Loucy (cell line): ENCODE measurements at regions not wholly inside any gene's neighbourhood (a gene's known extent, or its start where the extent isn't known, plus 50 kb on each side); places are given as distances from the start of the nearest gene placed in this dataset.

Experiments used
- H2AFZ ChIP-seq: fragments of 200-600 bp; sonication (generic); 2 replicates; pipeline ENCODE4 v1.6.0; 2016; ENCODE audit warnings: antibody characterized with exemption, mild to moderate bottlenecking, low read length, moderate library complexity
- H3F3A ChIP-seq: fragments of 200-600 bp; 2 replicates; pipeline ENCODE4 v1.6.0; 2016; ENCODE audit warnings: antibody characterized with exemption, low read depth, mild to moderate bottlenecking
- H3K27me3 ChIP-seq: fragments of 200-600 bp; sonication (generic); 2 replicates; pipeline ENCODE4 v1.6.1; 2014; ENCODE audit warnings: low read length, mild to moderate bottlenecking; ENCODE audit not compliant: insufficient read depth, poor library complexity, severe bottlenecking
- H3K36me3 ChIP-seq: fragments of 200-600 bp; sonication (generic); 2 replicates; pipeline ENCODE4 v1.6.1; 2016; ENCODE audit warnings: low read length; ENCODE audit not compliant: insufficient read depth
- H3K4me1 ChIP-seq: fragments of 200-600 bp; sonication (generic); 2 replicates; pipeline ENCODE4 v1.5.1; 2014; ENCODE audit warnings: low read length, mild to moderate bottlenecking; ENCODE audit not compliant: insufficient read depth, poor library complexity, severe bottlenecking
- H3K4me2 ChIP-seq: fragments of 200-600 bp; sonication (generic); 2 replicates; pipeline ENCODE4 v1.6.0; 2014; ENCODE audit warnings: antibody characterized with exemption, low read length, low read depth, mild to moderate bottlenecking; ENCODE audit not compliant: poor library complexity, severe bottlenecking
- H3K4me3 ChIP-seq: fragments of 200-600 bp; sonication (generic); 2 replicates; pipeline ENCODE4 v1.5.1; 2014; ENCODE audit warnings: low read length, mild to moderate bottlenecking, mixed read lengths; ENCODE audit not compliant: poor library complexity, severe bottlenecking
- H3K79me2 ChIP-seq: fragments of 200-600 bp; sonication (generic); 2 replicates; pipeline ENCODE4 v1.6.1; 2014; ENCODE audit warnings: low read length; ENCODE audit not compliant: insufficient read depth
- H3K9ac ChIP-seq: fragments of 200-600 bp; sonication (generic); 2 replicates; pipeline ENCODE4 v1.6.0; 2014; ENCODE audit warnings: mild to moderate bottlenecking, low read depth, low read length, moderate library complexity; ENCODE audit not compliant: poor library complexity, severe bottlenecking
- H3K9me2 ChIP-seq: fragments of 200-600 bp; sonication (generic); replicated peaks from 2 replicates; pipeline ENCODE4 v1.6.1; 2016; ENCODE audit warnings: low read depth, low read length, mixed read lengths
- H3K9me3 ChIP-seq: fragments of 200-600 bp; sonication (generic); 2 replicates; pipeline ENCODE4 v1.6.1; 2014; ENCODE audit warnings: mild to moderate bottlenecking, antibody characterized with exemption, low read length, low read depth; ENCODE audit not compliant: insufficient read depth
- H4K20me1 ChIP-seq: fragments of 200-600 bp; sonication (generic); 2 replicates; pipeline ENCODE4 v1.6.0; 2014; ENCODE audit warnings: antibody characterized with exemption, low read length, mild to moderate bottlenecking; ENCODE audit not compliant: insufficient read depth, poor library complexity, severe bottlenecking
- EZH2phosphoT487 ChIP-seq: fragments of 200-600 bp; IDR thresholded peaks from 2 replicates; pipeline ENCODE4 v1.6.1; 2018; ENCODE audit warnings: antibody characterized with exemption, mild to moderate bottlenecking, moderate library complexity, borderline replicate concordance
- TF ChIP-seq, protein P1 (sequence below): fragments of 200-600 bp; sonication (generic); conservative IDR thresholded peaks from 2 replicates; pipeline ENCODE4 v1.5.1; 2014; ENCODE audit warnings: mild to moderate bottlenecking, antibody characterized with exemption, low read length

DNA sequence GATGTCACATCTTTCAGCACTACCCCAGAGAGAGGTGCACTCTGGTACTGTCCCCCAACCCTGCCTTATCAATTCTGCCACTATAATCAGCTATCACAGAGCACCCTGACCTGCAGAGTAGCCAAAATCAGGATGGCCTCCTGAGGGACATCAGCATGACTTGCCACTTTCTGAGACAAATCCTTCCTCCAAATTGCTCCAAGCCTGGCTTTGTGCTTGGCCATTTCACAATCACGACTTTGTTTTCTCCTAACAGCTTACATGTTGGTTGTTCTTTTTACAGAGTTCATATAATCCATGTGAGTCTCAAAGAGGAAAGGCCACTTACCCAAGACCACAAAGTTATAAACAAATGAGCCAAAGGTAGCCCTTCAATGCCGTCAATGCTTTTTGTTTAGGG is 449.0 kb upstream of the CDH5 start:
- H4K20me1 ChIP-seq, result no peaks in the 10 kb centered on the region
- H3K9me3 ChIP-seq, result no peaks in the 10 kb centered on the region
- no peaks in the 10 kb centered on the region for H3K9me2 ChIP-seq
- H3K4me2 ChIP-seq, result no peak overlapping the region
- no peaks in the 10 kb centered on the region for H3K79me2 ChIP-seq
- H3K9ac ChIP-seq, result no peak overlapping the region
- no peaks in the 10 kb centered on the region for H3K36me3 ChIP-seq
- no peaks in the 10 kb centered on the region for H3K27me3 ChIP-seq
- TF ChIP-seq, protein P1, sequence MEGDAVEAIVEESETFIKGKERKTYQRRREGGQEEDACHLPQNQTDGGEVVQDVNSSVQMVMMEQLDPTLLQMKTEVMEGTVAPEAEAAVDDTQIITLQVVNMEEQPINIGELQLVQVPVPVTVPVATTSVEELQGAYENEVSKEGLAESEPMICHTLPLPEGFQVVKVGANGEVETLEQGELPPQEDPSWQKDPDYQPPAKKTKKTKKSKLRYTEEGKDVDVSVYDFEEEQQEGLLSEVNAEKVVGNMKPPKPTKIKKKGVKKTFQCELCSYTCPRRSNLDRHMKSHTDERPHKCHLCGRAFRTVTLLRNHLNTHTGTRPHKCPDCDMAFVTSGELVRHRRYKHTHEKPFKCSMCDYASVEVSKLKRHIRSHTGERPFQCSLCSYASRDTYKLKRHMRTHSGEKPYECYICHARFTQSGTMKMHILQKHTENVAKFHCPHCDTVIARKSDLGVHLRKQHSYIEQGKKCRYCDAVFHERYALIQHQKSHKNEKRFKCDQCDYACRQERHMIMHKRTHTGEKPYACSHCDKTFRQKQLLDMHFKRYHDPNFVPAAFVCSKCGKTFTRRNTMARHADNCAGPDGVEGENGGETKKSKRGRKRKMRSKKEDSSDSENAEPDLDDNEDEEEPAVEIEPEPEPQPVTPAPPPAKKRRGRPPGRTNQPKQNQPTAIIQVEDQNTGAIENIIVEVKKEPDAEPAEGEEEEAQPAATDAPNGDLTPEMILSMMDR, result no peak
- TF ChIP-seq EZH2phosphoT487, result no peak
- no peaks in the 10 kb centered on the region for H3K4me1 ChIP-seq
- H3F3A ChIP-seq, result no peaks in the 10 kb centered on the region
- H2AFZ ChIP-seq, result no peak overlapping the region
- no peak overlapping the region for H3K4me3 ChIP-seq

DNA sequence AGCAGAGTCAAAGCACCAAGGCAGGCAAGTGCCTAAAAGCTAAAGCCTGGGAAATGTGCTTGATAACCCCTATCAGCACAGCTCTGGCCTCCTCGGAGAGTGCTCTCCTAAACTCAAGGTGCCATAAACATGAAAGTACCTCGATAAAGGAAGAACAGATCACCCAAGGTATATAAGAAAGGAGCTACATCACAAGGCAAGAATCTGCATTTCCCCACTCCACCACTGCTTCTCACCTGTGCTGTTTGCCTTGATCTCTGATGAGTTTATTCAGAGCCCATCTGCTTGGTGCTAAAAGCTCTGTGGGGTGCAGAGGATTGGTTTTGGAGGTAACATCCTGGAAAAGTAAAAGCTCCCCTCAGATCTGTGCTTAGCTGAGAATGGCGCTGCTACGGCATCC is 449.5 kb upstream of the CDH5 start:
- H4K20me1 ChIP-seq, result no peaks in the 10 kb centered on the region
- no peaks in the 10 kb centered on the region for H3K9me2 ChIP-seq
- no peak overlapping the region for H3K4me3 ChIP-seq
- no peak for TF ChIP-seq EZH2phosphoT487
- TF ChIP-seq, protein P1, result no peak
- H3K79me2 ChIP-seq, result no peaks in the 10 kb centered on the region
- H3K36me3 ChIP-seq, result no peaks in the 10 kb centered on the region
- no peaks in the 10 kb centered on the region for H3K4me1 ChIP-seq
- H3K9ac ChIP-seq, result no peak overlapping the region
- no peaks in the 10 kb centered on the region for H3K27me3 ChIP-seq
- no peak overlapping the region for H2AFZ ChIP-seq
- H3K9me3 ChIP-seq, result no peaks in the 10 kb centered on the region
- H3K4me2 ChIP-seq, result no peak overlapping the region
- H3F3A ChIP-seq, result no peaks in the 10 kb centered on the region

DNA sequence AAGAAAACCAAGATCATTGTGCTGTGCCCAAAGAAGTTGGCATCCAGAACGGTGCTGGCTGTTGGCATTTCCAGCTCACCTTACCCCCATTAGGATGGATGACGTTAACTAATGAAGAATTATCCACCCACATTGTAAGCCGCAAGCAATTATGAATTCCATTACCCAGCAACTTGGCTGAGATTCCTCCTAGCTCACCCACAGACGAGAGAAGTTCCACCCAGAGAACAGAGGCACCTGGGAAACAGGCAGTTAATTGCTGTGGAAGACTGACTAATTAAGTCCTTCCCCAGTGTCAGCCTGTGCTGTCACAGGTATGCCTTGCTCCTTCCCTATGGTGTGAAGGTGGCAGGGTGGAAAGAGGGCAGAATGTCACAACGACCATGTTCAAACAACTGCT is 456.2 kb upstream of the CDH5 start:
- H3K9me3 ChIP-seq, result no peaks in the 10 kb centered on the region; the same call in 1 of the 2 replicates
- no peak overlapping the region for H3K4me2 ChIP-seq
- H3K27me3 ChIP-seq, result no peaks in the 10 kb centered on the region
- no peak overlapping the region for H3K4me3 ChIP-seq
- no peak overlapping the region for H3K9ac ChIP-seq
- no peaks in the 10 kb centered on the region for H4K20me1 ChIP-seq
- H3K79me2 ChIP-seq, result no peaks in the 10 kb centered on the region
- no peak for TF ChIP-seq EZH2phosphoT487
- TF ChIP-seq, protein P1, result no peak
- H3K4me1 ChIP-seq, result no peaks in the 10 kb centered on the region
- no peaks in the 10 kb centered on the region for H3K36me3 ChIP-seq
- H3K9me2 ChIP-seq, result no peaks in the 10 kb centered on the region
- no peak overlapping the region for H2AFZ ChIP-seq
- no peaks in the 10 kb centered on the region for H3F3A ChIP-seq
